Esophagus squamous epithelium (tissue), 4 donors: ENCODE measurements at regions not wholly inside any gene's neighbourhood (a gene's known extent, or its start where the extent isn't known, plus 50 kb on each side); places are given as distances from the start of the nearest gene placed in this dataset.

Source experiments
- POLR2A ChIP-seq, 4 donors: fragments of 450-650 bp; IDR thresholded peaks; one replicate each; pipeline ENCODE4 v1.6.1; 2017; ENCODE audit warnings: antibody characterized with exemption in 4 of 4, mild to moderate bottlenecking in 4 of 4, moderate library complexity in 3 of 4
- TF ChIP-seq, protein P1 (sequence below), 6 experiments: fragments of 450-650 bp in 4 of 6; fragments of 200-600 bp in 2 of 6; sonication (generic) in 2 of 6; IDR thresholded peaks; one replicate each; pipeline ENCODE4 v1.5.1; 2016 to 2019; ENCODE audit warnings: antibody characterized with exemption in 6 of 6, mild to moderate bottlenecking in 4 of 6, moderate library complexity in 4 of 6

DNA sequence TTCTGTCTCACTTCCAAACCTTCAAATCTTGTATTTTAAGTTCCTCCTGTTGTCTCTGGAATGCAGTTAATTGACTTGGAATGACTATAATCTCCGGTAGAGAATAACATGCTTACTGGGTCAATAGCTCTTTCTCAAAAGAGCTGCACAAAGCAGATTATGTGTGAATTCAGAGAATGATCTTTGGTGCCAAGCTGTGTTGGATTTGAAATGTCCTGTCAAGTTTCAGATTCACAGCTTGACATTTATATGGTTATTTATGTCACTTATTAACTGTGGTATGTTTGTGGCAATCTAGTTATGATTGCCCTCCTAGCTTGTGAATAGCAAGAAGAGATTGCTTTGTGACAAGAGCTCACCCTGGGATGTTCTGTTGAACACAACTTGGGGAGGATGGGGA lies 128.3 kb upstream of the KCNE2 start:
- TF ChIP-seq POLR2A (IDR thresholded peaks at IDR 0.05), result no peak
- TF ChIP-seq, protein P1, sequence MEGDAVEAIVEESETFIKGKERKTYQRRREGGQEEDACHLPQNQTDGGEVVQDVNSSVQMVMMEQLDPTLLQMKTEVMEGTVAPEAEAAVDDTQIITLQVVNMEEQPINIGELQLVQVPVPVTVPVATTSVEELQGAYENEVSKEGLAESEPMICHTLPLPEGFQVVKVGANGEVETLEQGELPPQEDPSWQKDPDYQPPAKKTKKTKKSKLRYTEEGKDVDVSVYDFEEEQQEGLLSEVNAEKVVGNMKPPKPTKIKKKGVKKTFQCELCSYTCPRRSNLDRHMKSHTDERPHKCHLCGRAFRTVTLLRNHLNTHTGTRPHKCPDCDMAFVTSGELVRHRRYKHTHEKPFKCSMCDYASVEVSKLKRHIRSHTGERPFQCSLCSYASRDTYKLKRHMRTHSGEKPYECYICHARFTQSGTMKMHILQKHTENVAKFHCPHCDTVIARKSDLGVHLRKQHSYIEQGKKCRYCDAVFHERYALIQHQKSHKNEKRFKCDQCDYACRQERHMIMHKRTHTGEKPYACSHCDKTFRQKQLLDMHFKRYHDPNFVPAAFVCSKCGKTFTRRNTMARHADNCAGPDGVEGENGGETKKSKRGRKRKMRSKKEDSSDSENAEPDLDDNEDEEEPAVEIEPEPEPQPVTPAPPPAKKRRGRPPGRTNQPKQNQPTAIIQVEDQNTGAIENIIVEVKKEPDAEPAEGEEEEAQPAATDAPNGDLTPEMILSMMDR (IDR thresholded peaks at IDR 0.05), result no peak
